ENCODE measurements at regions not wholly inside any gene's neighbourhood (a gene's known extent, or its start where the extent isn't known, plus 50 kb on each side); places are given as distances from the start of the nearest gene placed in this dataset.

GRCh38 chr5:130836729-130837649 is 328.1 kb downstream of the HINT1 start:
- TF ChIP-seq ZNF274 (IDR thresholded peaks at IDR 0.05; ENCODE audit: low read depth, low read length) (no peak), YY1 (IDR thresholded peaks at IDR 0.05; ENCODE audit: insufficient read depth, insufficient read length) (no peak), SUZ12 (IDR thresholded peaks at IDR 0.05; ENCODE audit: extremely low read depth, insufficient read depth, insufficient read length) (no peak)

Data from NT2/D1 (cell line).